ENCODE measurements at regions not wholly inside any gene's neighbourhood (a gene's known extent, or its start where the extent isn't known, plus 50 kb on each side); places are given as distances from the start of the nearest gene placed in this dataset.

- no peak for DNase-seq
Observed at GRCh38 chr3:187902041-187902471, 156.8 kb upstream of the BCL6 start.

GRCh38 chr3:187902936-187903335, 157.7 kb upstream of the BCL6 start:
- DNase-seq = peak in 3 of 4 experiments; percentile 57 to 59 (median 59)

GRCh38 chr3:187903697-187904096, 158.4 kb upstream of the BCL6 start:
- no peak for DNase-seq

GRCh38 chr3:187906416-187906815, 161.1 kb upstream of the BCL6 start:
- no peak for DNase-seq

- DNase-seq = no peak
Observed at GRCh38 chr3:187906920-187907319, 161.7 kb upstream of the BCL6 start.

- no peak for DNase-seq
Observed at GRCh38 chr3:187909866-187910265, 164.6 kb upstream of the BCL6 start.

GRCh38 chr3:187912007-187912406, 166.7 kb upstream of the BCL6 start:
- DNase-seq = no peak

- DNase-seq = no peak
Observed at GRCh38 chr3:187913617-187914033, 168.4 kb upstream of the BCL6 start.

GRCh38 chr3:187914231-187914630, 169.0 kb upstream of the BCL6 start:
- no peak for DNase-seq

- DNase-seq = no peak
Observed at GRCh38 chr3:187916072-187916471, 170.8 kb upstream of the BCL6 start.

GRCh38 chr3:187918081-187918644, 172.9 kb upstream of the BCL6 start:
- DNase-seq = no peak

- DNase-seq = peak; percentile 68 to 85 (median 80)
Observed at GRCh38 chr3:187919048-187919447, 173.8 kb upstream of the BCL6 start.

- DNase-seq = peak; percentile 19 to 69 (median 43)
Observed at GRCh38 chr3:187919544-187919943, 174.3 kb upstream of the BCL6 start.

- DNase-seq = peak in 2 of 4 experiments; percentile 33 to 41
Observed at GRCh38 chr3:187920030-187920429, 174.8 kb upstream of the BCL6 start.

- DNase-seq = no peak
Observed at GRCh38 chr3:187920913-187921312, 175.6 kb upstream of the BCL6 start.

- DNase-seq = peak in 3 of 4 experiments; percentile 23 to 58 (median 41)
Observed at GRCh38 chr3:187921391-187922074, 176.3 kb upstream of the BCL6 start.

GRCh38 chr3:187922704-187923416, 177.6 kb upstream of the BCL6 start:
- no peak for DNase-seq

- no peak for DNase-seq
Observed at GRCh38 chr3:187924651-187925050, 179.4 kb upstream of the BCL6 start.

GRCh38 chr3:187925326-187925725, 180.1 kb upstream of the BCL6 start:
- DNase-seq = no peak

- DNase-seq = peak in 1 of 4 experiments; percentile 33
Observed at GRCh38 chr3:187926620-187927019, 181.4 kb upstream of the BCL6 start.

- no peak for DNase-seq
Observed at GRCh38 chr3:187927565-187927964, 182.3 kb upstream of the BCL6 start.

GRCh38 chr3:187929112-187929816, 184.0 kb upstream of the BCL6 start:
- peak in 1 of 4 experiments; percentile 22 for DNase-seq

- DNase-seq = no peak
Observed at GRCh38 chr3:187930021-187930420, 184.8 kb upstream of the BCL6 start.

Data from suppressor macrophage (primary cell).